OCI-LY7 (cell line): ENCODE measurements at regions not wholly inside any gene's neighbourhood (a gene's known extent, or its start where the extent isn't known, plus 50 kb on each side); places are given as distances from the start of the nearest gene placed in this dataset.

Experiments used
- BruUV-seq: library from RNA; stranded (reverse); fragments of 400-500 nt; replicated peaks from 2 replicates; lab custom pipeline; 2021; lab: Mats Ljungman, UMichigan
- CTCF ChIA-PET: fragments of 300-600 bp; sonication (Branson Sonifier 250); formaldehyde crosslinking; loops from one replicate; lab custom pipeline; 2022; ENCODE audit warnings: antibody characterized with exemption; ENCODE audit not compliant: unreplicated experiment; lab: Charles Lee
- POLR2A ChIA-PET: fragments of 300-600 bp; sonication (Branson Sonifier 250); formaldehyde crosslinking; loops from one replicate; lab custom pipeline; 2022; ENCODE audit warnings: antibody characterized with exemption; lab: Charles Lee
- DNase-seq: peaks from one replicate; pipeline ENCODE4 v3.0.0-alpha.2; 2015; ENCODE audit warnings: low spot score
- H2AFZ ChIP-seq: fragments of 200-600 bp; sonication (generic), shearing (Covaris generic); 2 replicates; pipeline ENCODE4 v1.6.1; 2014; ENCODE audit warnings: mild to moderate bottlenecking, antibody characterized with exemption, low read length, moderate library complexity
- H3K27ac ChIP-seq: fragments of 200-600 bp; sonication (generic); 2 replicates; pipeline ENCODE4 v1.5.1; 2014; ENCODE audit warnings: mixed run types, low read depth, mild to moderate bottlenecking, moderate library complexity, low read length, inconsistent platforms; ENCODE audit not compliant: poor library complexity, severe bottlenecking
- H3K36me3 ChIP-seq: fragments of 200-600 bp; sonication (generic); 2 replicates; pipeline ENCODE4 v1.6.1; 2014; ENCODE audit warnings: mild to moderate bottlenecking, antibody characterized with exemption, low read length, moderate library complexity, mixed read lengths; ENCODE audit not compliant: insufficient read depth
- H3K4me1 ChIP-seq: fragments of 200-600 bp; sonication (generic); 2 replicates; pipeline ENCODE4 v1.5.1; 2014; ENCODE audit warnings: mild to moderate bottlenecking, low read length; ENCODE audit not compliant: insufficient read depth, poor library complexity, severe bottlenecking
- H3K4me2 ChIP-seq: fragments of 200-600 bp; sonication (generic); 2 replicates; pipeline ENCODE4 v1.6.1; 2014; ENCODE audit warnings: mild to moderate bottlenecking, low read length
- H3K4me3 ChIP-seq: fragments of 200-600 bp; sonication (generic); 2 replicates; pipeline ENCODE4 v1.5.1; 2014; ENCODE audit warnings: mild to moderate bottlenecking, low read depth, low read length; ENCODE audit not compliant: poor library complexity, severe bottlenecking
- H3K79me2 ChIP-seq: fragments of 200-600 bp; sonication (generic); 2 replicates; pipeline ENCODE4 v1.6.1; 2016; ENCODE audit warnings: low read depth, mild to moderate bottlenecking, low read length, moderate library complexity, mixed read lengths; ENCODE audit not compliant: insufficient read depth
- H3K9me2 ChIP-seq: fragments of 200-600 bp; sonication (generic); 2 replicates; pipeline ENCODE4 v1.6.1; 2016; ENCODE audit warnings: mild to moderate bottlenecking, low read length, mixed read lengths; ENCODE audit not compliant: insufficient read depth
- H3K9me3 ChIP-seq: fragments of 200-600 bp; sonication (generic); 2 replicates; pipeline ENCODE4 v1.6.1; 2014; ENCODE audit warnings: mild to moderate bottlenecking, mixed run types, low read length, mixed read lengths
- H4K20me1 ChIP-seq: fragments of 200-600 bp; sonication (generic); 2 replicates; pipeline ENCODE4 v1.6.1; 2014; ENCODE audit warnings: mild to moderate bottlenecking, antibody characterized with exemption, low read length, moderate library complexity, mixed read lengths; ENCODE audit not compliant: insufficient read depth
- CTCF ChIP-seq: fragments of 200-600 bp; sonication (generic); conservative IDR thresholded peaks from 2 replicates; pipeline ENCODE4 v1.5.1; 2014; ENCODE audit warnings: mild to moderate bottlenecking, antibody characterized with exemption, low read length, moderate library complexity, mixed read lengths
- EZH2phosphoT487 ChIP-seq: fragments of 200-600 bp; sonication (generic); IDR thresholded peaks from 2 replicates; pipeline ENCODE4 v1.6.1; 2018; ENCODE audit warnings: low read depth, borderline replicate concordance, mild to moderate bottlenecking, mixed run types, antibody characterized with exemption, low read length, moderate library complexity, mixed read lengths
- intact Hi-C: fragments of 100-400 bp; cut with micrococcal nuclease; formaldehyde crosslinking; loops from one replicate; pipeline ENCODE4 v1.10.0; 2022; ENCODE audit not compliant: unreplicated experiment

GRCh38 chr1:58062635-58063034, 483.9 kb downstream of the OMA1 start:
- TF ChIP-seq CTCF (no peak), EZH2phosphoT487 (no peak)
- H3K9me3 ChIP-seq, result no peaks in the 10 kb centered on the region
- CTCF ChIA-PET, result no interaction called here
- H4K20me1 ChIP-seq, result no peaks in the 10 kb centered on the region
- H3K79me2 ChIP-seq, result no peaks in the 10 kb centered on the region
- BruUV-seq, result no TSS peak
- no peak overlapping the region for H3K4me3 ChIP-seq
- POLR2A ChIA-PET, result no interaction called here
- no peaks in the 10 kb centered on the region for H3K9me2 ChIP-seq
- H3K36me3 ChIP-seq, result no peaks in the 10 kb centered on the region
- no peak overlapping the region for H3K4me2 ChIP-seq
- no peak overlapping the region for H2AFZ ChIP-seq
- intact Hi-C loops, result no loop called here
- no peak overlapping the region for H3K27ac ChIP-seq
- no peaks in the 10 kb centered on the region for H3K4me1 ChIP-seq
- DNase-seq, result no peak

- H4K20me1 ChIP-seq, result no peaks in the 10 kb centered on the region
- H3K4me2 ChIP-seq, result no peak overlapping the region
- no peaks in the 10 kb centered on the region for H3K36me3 ChIP-seq
- H2AFZ ChIP-seq, result no peak overlapping the region
- TF ChIP-seq EZH2phosphoT487 (no peak), CTCF (no peak)
- no peaks in the 10 kb centered on the region for H3K79me2 ChIP-seq
- POLR2A ChIA-PET, result no interaction called here
- no peak overlapping the region for H3K4me3 ChIP-seq
- DNase-seq, result no peak
- H3K9me2 ChIP-seq, result no peaks in the 10 kb centered on the region
- intact Hi-C loops, result no loop called here
- H3K27ac ChIP-seq, result no peak overlapping the region
- H3K4me1 ChIP-seq, result no peaks in the 10 kb centered on the region
- no peaks in the 10 kb centered on the region for H3K9me3 ChIP-seq
- BruUV-seq, result no TSS peak
- CTCF ChIA-PET, result no interaction called here
Observed at GRCh38 chr1:58060559-58061170, 485.9 kb downstream of the OMA1 start.

DNA sequence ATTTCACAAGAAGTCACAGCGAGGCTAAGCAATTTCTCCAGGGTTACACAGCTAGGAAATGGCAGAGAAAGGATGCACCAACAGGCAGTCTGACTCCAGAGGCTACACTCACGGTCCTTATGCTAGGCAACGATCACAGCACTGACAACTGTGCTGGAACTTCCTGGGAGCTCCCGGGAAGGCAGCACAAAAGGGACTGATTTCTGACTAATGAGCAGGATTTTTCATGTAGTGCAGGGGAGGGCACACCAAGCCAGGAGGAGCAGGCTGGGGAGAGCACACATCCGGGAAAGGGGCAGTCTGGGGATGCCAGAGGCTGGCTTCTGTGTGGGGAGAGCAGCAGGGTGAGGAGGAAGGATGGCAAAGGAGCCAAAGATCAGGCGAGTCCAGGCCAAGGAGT, 486.7 kb downstream of the OMA1 start:
- Histone ChIP-seq H2AFZ (no peak overlapping the region), H3K9me2 (no peaks in the 10 kb centered on the region), H3K4me2 (no peak overlapping the region), H3K79me2 (no peaks in the 10 kb centered on the region), H3K27ac (no peak overlapping the region), H3K4me3 (no peak overlapping the region), H3K4me1 (no peaks in the 10 kb centered on the region), H4K20me1 (no peaks in the 10 kb centered on the region), H3K36me3 (no peaks in the 10 kb centered on the region), H3K9me3 (no peaks in the 10 kb centered on the region)
- no peak for DNase-seq
- TF ChIP-seq CTCF, result no peak
- no peak for TF ChIP-seq EZH2phosphoT487
- intact Hi-C loops, result no loop called here
- CTCF ChIA-PET, result no interaction called here
- BruUV-seq, result no TSS peak
- POLR2A ChIA-PET, result no interaction called here
